ENCODE measurements at regions not wholly inside any gene's neighbourhood (a gene's known extent, or its start where the extent isn't known, plus 50 kb on each side); places are given as distances from the start of the nearest gene placed in this dataset.

DNA sequence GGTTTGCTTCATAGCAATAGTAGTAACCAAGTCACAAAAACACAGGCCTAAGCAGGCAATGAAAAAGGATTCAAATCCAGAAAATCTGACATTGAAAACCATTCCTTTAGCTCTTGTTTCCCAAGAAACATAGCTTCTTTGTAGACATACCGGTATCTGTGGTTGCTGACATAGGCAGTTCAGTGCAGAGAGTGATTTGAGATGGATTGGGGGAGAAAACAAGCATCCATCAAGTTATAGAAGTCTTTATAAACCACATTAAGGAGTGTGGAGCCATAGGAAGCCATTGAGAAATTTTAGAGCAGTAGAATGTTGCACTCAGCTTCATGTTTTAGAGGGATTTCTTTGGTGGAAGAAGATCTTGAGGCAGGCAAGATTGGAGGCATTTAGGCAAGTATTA, 91.2 kb upstream of the MARCKS start:
- TF ChIP-seq, protein P1, sequence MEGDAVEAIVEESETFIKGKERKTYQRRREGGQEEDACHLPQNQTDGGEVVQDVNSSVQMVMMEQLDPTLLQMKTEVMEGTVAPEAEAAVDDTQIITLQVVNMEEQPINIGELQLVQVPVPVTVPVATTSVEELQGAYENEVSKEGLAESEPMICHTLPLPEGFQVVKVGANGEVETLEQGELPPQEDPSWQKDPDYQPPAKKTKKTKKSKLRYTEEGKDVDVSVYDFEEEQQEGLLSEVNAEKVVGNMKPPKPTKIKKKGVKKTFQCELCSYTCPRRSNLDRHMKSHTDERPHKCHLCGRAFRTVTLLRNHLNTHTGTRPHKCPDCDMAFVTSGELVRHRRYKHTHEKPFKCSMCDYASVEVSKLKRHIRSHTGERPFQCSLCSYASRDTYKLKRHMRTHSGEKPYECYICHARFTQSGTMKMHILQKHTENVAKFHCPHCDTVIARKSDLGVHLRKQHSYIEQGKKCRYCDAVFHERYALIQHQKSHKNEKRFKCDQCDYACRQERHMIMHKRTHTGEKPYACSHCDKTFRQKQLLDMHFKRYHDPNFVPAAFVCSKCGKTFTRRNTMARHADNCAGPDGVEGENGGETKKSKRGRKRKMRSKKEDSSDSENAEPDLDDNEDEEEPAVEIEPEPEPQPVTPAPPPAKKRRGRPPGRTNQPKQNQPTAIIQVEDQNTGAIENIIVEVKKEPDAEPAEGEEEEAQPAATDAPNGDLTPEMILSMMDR (IDR thresholded peaks at IDR 0.05; ENCODE audit: low read length): no peak
- TF ChIP-seq EZH2 (optimal IDR thresholded peaks at IDR 0.05; ENCODE audit: low read depth, low read length) (no peak), EZH2phosphoT487 (IDR thresholded peaks at IDR 0.05; ENCODE audit: low read length) (no peak)

Data from MM.1S (cell line).